K562 (cell line): ENCODE measurements at regions not wholly inside any gene's neighbourhood (a gene's known extent, or its start where the extent isn't known, plus 50 kb on each side); places are given as distances from the start of the nearest gene placed in this dataset.

Source experiments
- ATAC-seq: fragments of 200-7000 bp; cut with Tn5 transposase; 3 replicates; pipeline ENCODE4 v1.9.1; 2020; ENCODE audit warnings: moderate library complexity
- BruUV-seq: library from RNA; stranded (reverse); fragments of 400-500 nt; replicated peaks from 2 replicates; lab custom pipeline; 2021; lab: Mats Ljungman, UMichigan
- CTCF ChIA-PET: fragments of 300-600 bp; formaldehyde crosslinking; extraction: SDS; loops from one replicate; lab custom pipeline; 2021; ENCODE audit warnings: low intra/inter-chr PET ratio; lab: Yijun Ruan, JAX
- POLR2A ChIA-PET: fragments of 300-600, 350-650 bp; sonication (Branson Sonifier 250); formaldehyde crosslinking; extraction: SDS; loops from one replicate; lab custom pipeline; 2021; ENCODE audit warnings: antibody characterized with exemption, inconsistent platforms; lab: Yijun Ruan, JAX
- DNase-seq, 4 experiments: peaks; one replicate each; pipeline versions ENCODE4 v3.0.0 to v3.0.0-alpha.2; 2011 to 2018; ENCODE audit warnings: low spot score in 3 of 4, mixed read lengths in 3 of 4; ENCODE audit errors: extremely low read depth in 1 of 4
- FAIRE-seq: peaks from 2 replicates; lab custom pipeline; 2011; peaks lifted over from hg19 to GRCh38; lab: Jason Lieb, UNC
- H2AFZ ChIP-seq: 2 replicates; pipeline ENCODE4 v1.6.0; 2011; ENCODE audit warnings: low read depth, low read length, control low read depth, inconsistent platforms
- H3K27ac ChIP-seq: fragments of 200-600 bp; 3 replicates; pipeline ENCODE4 v1.8.0; 2011; ENCODE audit warnings: low read depth, mild to moderate bottlenecking, control low read depth, inconsistent platforms, low read length, moderate library complexity, mixed read lengths; ENCODE audit errors: extremely low read depth
- H3K27me3 ChIP-seq, 2 experiments: fragments of 300-600 bp in 1 of 2; 2 replicates in 1 of 2; 3 replicates in 1 of 2; pipeline versions ENCODE4 v1.6.0 to v1.8.0; 2011; ENCODE audit warnings: inconsistent platforms in 2 of 2, low read length in 2 of 2, mild to moderate bottlenecking in 1 of 2, mixed read lengths in 1 of 2, moderate library complexity in 1 of 2; ENCODE audit not compliant: control insufficient read depth in 2 of 2, insufficient read depth in 2 of 2
- H3K36me3 ChIP-seq: fragments of 300-600 bp; 3 replicates; pipeline ENCODE4 v1.8.0; 2011; ENCODE audit warnings: mild to moderate bottlenecking, low read length, inconsistent platforms; ENCODE audit not compliant: control insufficient read depth, insufficient read depth
- H3K4me1 ChIP-seq, 2 experiments: fragments of 200-600 bp in 1 of 2; replicated peaks in 1 of 2; 2 replicates in 1 of 2; 3 replicates in 1 of 2; pipeline versions ENCODE4 v1.5.1 to v1.8.0; 2011; ENCODE audit warnings: inconsistent platforms in 2 of 2, low read length in 2 of 2, mild to moderate bottlenecking in 1 of 2, mixed read lengths in 1 of 2, moderate library complexity in 1 of 2; ENCODE audit not compliant: control insufficient read depth in 2 of 2, insufficient read depth in 2 of 2
- H3K4me2 ChIP-seq: 2 replicates; pipeline ENCODE4 v1.6.1; 2011; ENCODE audit warnings: low read length, control low read depth, inconsistent platforms, mixed read lengths; ENCODE audit not compliant: insufficient read depth
- H3K4me3 ChIP-seq: fragments of 200-600 bp; sonication (generic), shearing (Covaris generic); 2 replicates; pipeline ENCODE4 v1.5.1; 2016; ENCODE audit warnings: control low read depth, inconsistent platforms
- H3K79me2 ChIP-seq: fragments of 200-600 bp; 3 replicates; pipeline ENCODE4 v1.8.0; 2011; ENCODE audit warnings: low read length, inconsistent platforms; ENCODE audit not compliant: control insufficient read depth, insufficient read depth
- H3K9ac ChIP-seq, 2 experiments: 2 replicates each; pipeline versions ENCODE4 v1.6.0 to v1.6.1; 2011; ENCODE audit warnings: low read depth in 2 of 2, low read length in 2 of 2, control low read depth in 1 of 2, inconsistent platforms in 1 of 2, mild to moderate bottlenecking in 1 of 2, mixed read lengths in 1 of 2; ENCODE audit not compliant: insufficient read depth in 1 of 2
- H3K9me1 ChIP-seq: one replicate; pipeline ENCODE4 v1.6.0; 2011; ENCODE audit warnings: inconsistent platforms, mild to moderate bottlenecking, low read length, moderate library complexity; ENCODE audit not compliant: control insufficient read depth, insufficient read depth
- H3K9me3 ChIP-seq: replicated peaks from 2 replicates; pipeline ENCODE4 v1.5.1; 2011; ENCODE audit warnings: low read depth, low read length, inconsistent platforms; ENCODE audit not compliant: control insufficient read depth, insufficient read depth
- H4K20me1 ChIP-seq: replicated peaks from 2 replicates; pipeline ENCODE4 v1.6.1; 2011; ENCODE audit warnings: low read length, inconsistent platforms, mixed read lengths; ENCODE audit not compliant: control insufficient read depth, insufficient read depth
- ASH1L ChIP-seq: fragments of 450-650 bp; IDR thresholded peaks from 2 replicates; pipeline ENCODE4 v1.6.1; 2018; ENCODE audit warnings: borderline replicate concordance, mild to moderate bottlenecking, low read depth; ENCODE audit not compliant: partially characterized antibody
- CCNT2 ChIP-seq: IDR thresholded peaks from 2 replicates; pipeline ENCODE4 v1.6.1; 2011; ENCODE audit warnings: borderline replicate concordance, low read depth, mild to moderate bottlenecking, moderate library complexity, mixed read lengths, low read length; ENCODE audit not compliant: insufficient read length; ENCODE audit errors: extremely low read depth
- CHD1 ChIP-seq: fragments of 200-600 bp; sonication (generic); IDR thresholded peaks from one replicate; pipeline ENCODE4 v1.6.1; 2012; ENCODE audit warnings: mild to moderate bottlenecking, moderate library complexity, low read length, inconsistent platforms
- GTF2A2 ChIP-seq: IDR thresholded peaks from 2 replicates; pipeline ENCODE4 v1.6.1; 2016; ENCODE audit warnings: mild to moderate bottlenecking, missing genetic modification characterization, missing compliant biosample characterization
- NR1H2 ChIP-seq: sonication (generic); formaldehyde crosslinking; IDR thresholded peaks from 2 replicates; pipeline ENCODE4 v1.4.0; 2020; ENCODE audit warnings: mild to moderate bottlenecking, missing genetic modification reagents
- TCFL5 ChIP-seq: fragments of 250-450 bp; sonication (Bioruptor Pico); conservative IDR thresholded peaks from 2 replicates; pipeline ENCODE4 v1.6.1; 2021; ENCODE audit warnings: mild to moderate bottlenecking, moderate library complexity, matching md5 sums
- TEAD2 ChIP-seq: fragments of 450-650 bp; IDR thresholded peaks from 2 replicates; pipeline ENCODE4 v1.6.1; 2016; ENCODE audit warnings: missing genetic modification characterization, control low read depth, missing compliant biosample characterization
- ZNF79 ChIP-seq: fragments of 250-450 bp; sonication (Bioruptor Pico); IDR thresholded peaks from 2 replicates; pipeline ENCODE4 v1.4.0; 2020; ENCODE audit warnings: low read depth, mild to moderate bottlenecking, moderate library complexity
- WGBS: fragments of 100-300 bp; shearing (Covaris generic); methylation state at CpG from one replicate; pipeline ENCODE4 v1.1.6; 2016; ENCODE audit warnings: low coverage, mixed read lengths; ENCODE audit not compliant: insufficient coverage; ENCODE audit errors: missing lambda C conversion rate; 5-methylcytosine and 5-hydroxymethylcytosine counted together
- in situ Hi-C: fragments of 300-500 bp; cut with MboI; formaldehyde crosslinking; loops from 4 replicates; pipeline ENCODE4 v1.15.0; 2018; ENCODE audit warnings: inconsistent platforms, mixed read lengths
- intact Hi-C: fragments of 100-400 bp; cut with micrococcal nuclease; formaldehyde crosslinking; loops from 2 replicates; pipeline ENCODE4 v1.14.2; 2022
- TF ChIP-seq, protein P1 (sequence below): IDR thresholded peaks from 2 replicates; pipeline ENCODE4 v1.6.1; 2014; ENCODE audit warnings: antibody characterized with exemption

DNA sequence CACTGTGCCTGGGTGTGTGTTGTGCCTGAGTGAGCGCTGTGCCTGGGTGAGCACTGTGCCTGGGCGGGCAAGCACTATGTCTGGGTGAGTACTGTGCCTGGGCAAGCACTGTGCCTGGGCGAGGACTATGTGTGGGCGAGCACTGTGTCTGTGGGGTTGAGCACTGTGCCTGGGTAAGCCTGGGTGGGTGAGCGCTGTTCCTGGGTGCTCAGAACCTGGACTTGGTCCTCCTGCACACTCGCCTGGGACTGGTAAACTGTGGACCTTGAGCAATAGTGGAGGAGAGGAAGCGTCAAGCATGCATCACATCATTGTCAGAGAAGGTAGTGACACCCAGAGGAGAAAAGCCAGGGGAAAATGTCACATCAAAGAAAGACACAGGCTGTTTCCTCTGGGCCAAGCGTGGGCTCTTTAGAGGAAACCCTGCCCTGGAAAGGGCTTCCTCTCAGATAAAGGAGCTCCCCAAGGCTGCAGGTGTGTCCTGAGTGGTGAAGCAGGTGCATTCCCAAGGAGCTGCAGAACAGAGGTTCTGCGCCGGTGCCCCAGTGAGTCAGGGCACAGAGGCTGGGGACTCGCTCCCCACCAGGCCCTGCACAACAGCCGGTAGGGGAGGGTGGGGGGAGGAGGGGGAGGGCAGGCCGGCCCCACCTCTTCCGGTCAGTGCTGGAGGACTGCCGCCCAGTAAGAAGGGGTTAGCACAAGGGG lies 141.2 kb downstream of the TEX29 start:
- Histone ChIP-seq H3K9me1 (no peaks in the 10 kb centered on the region), H3K27me3 (peaks cover 0 to 33% of the 10 kb centered on the region in 2 experiments; a peak in 4 of 5 replicates), H2AFZ (no peak overlapping the region), H3K9ac (no peak overlapping the region), H3K4me1 (no peaks in the 10 kb centered on the region; a peak in 1 of 5 replicates), H4K20me1 (no peaks in the 10 kb centered on the region), H3K27ac (no peak overlapping the region), H3K79me2 (no peaks in the 10 kb centered on the region), H3K9me3 (no peaks in the 10 kb centered on the region), H3K36me3 (no peaks in the 10 kb centered on the region), H3K4me3 (no peak overlapping the region), H3K4me2 (no peak overlapping the region)
- ChIA-PET CTCF (no interaction called here), POLR2A (no interaction called here)
- WGBS: 0% methylated on average over 7 of the region's 15 CpGs
- TF ChIP-seq, protein P1, sequence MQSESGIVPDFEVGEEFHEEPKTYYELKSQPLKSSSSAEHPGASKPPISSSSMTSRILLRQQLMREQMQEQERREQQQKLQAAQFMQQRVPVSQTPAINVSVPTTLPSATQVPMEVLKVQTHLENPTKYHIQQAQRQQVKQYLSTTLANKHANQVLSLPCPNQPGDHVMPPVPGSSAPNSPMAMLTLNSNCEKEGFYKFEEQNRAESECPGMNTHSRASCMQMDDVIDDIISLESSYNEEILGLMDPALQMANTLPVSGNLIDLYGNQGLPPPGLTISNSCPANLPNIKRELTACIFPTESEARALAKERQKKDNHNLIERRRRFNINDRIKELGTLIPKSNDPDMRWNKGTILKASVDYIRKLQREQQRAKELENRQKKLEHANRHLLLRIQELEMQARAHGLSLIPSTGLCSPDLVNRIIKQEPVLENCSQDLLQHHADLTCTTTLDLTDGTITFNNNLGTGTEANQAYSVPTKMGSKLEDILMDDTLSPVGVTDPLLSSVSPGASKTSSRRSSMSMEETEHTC: no peak
- TF ChIP-seq TEAD2 (no peak), TCFL5 (no peak), GTF2A2 (tag) (no peak), ZNF79 (no peak), CCNT2 (no peak), NR1H2 (CRISPR knock-in tag) (no peak), ASH1L (no peak), CHD1 (no peak)
- ATAC-seq (no peak), DNase-seq (no peak), FAIRE-seq (no peak)
- BruUV-seq: no TSS peak
- in situ Hi-C loops (no loop called here), intact Hi-C loops (no loop called here)
